IMR-90 (cell line): ENCODE measurements at regions not wholly inside any gene's neighbourhood (a gene's known extent, or its start where the extent isn't known, plus 50 kb on each side); places are given as distances from the start of the nearest gene placed in this dataset.

ENCODE experiments used
- ATAC-seq: fragments of 200-7000 bp; cut with Tn5 transposase; 2 replicates; pipeline ENCODE4 v1.9.1; 2020; ENCODE audit warnings: low read depth, mild to moderate bottlenecking, moderate library complexity
- BruUV-seq: library from RNA; stranded (reverse); fragments of 400-500 nt; replicated peaks from 2 replicates; lab custom pipeline; 2021; lab: Mats Ljungman, UMichigan
- CTCF ChIA-PET: fragments of 300-600 bp; formaldehyde crosslinking; extraction: SDS; loops from one replicate; lab custom pipeline; 2021; ENCODE audit warnings: antibody characterized with exemption; lab: Yijun Ruan, JAX
- POLR2A ChIA-PET: fragments of 300-600 bp; sonication (Branson Sonifier 250); formaldehyde crosslinking; loops from one replicate; lab custom pipeline; 2022; ENCODE audit warnings: antibody characterized with exemption; ENCODE audit not compliant: unreplicated experiment; lab: Charles Lee
- DNase-seq: peaks from one replicate; pipeline ENCODE4 v3.0.0; 2013
- H2AFZ ChIP-seq: replicated peaks from 2 replicates; pipeline ENCODE3; 2013; ENCODE audit warnings: low read length, mild to moderate bottlenecking; ENCODE audit not compliant: poor library complexity
- H2AK5ac ChIP-seq: 2 replicates; pipeline ENCODE4 v1.6.1; 2013; ENCODE audit warnings: low read depth, low read length, inconsistent platforms
- H2AK9ac ChIP-seq: replicated peaks from 2 replicates; pipeline ENCODE3; 2013; ENCODE audit warnings: mild to moderate bottlenecking, low read depth, low read length, moderate library complexity; ENCODE audit not compliant: poor library complexity
- H2BK120ac ChIP-seq: 2 replicates; pipeline ENCODE4 v1.6.1; 2013; ENCODE audit warnings: low read depth, low read length, inconsistent platforms
- H2BK15ac ChIP-seq: 3 replicates; pipeline ENCODE4 v1.6.1; 2013; ENCODE audit warnings: low read depth, low read length, inconsistent platforms
- H2BK20ac ChIP-seq: 2 replicates; pipeline ENCODE4 v1.6.1; 2013; ENCODE audit warnings: low read depth, mild to moderate bottlenecking, inconsistent platforms, low read length, moderate library complexity
- H2BK5ac ChIP-seq: 2 replicates; pipeline ENCODE4 v1.6.1; 2013; ENCODE audit warnings: mild to moderate bottlenecking, low read depth, low read length, inconsistent platforms; ENCODE audit not compliant: poor library complexity, severe bottlenecking
- H3K14ac ChIP-seq: replicated peaks from 2 replicates; pipeline ENCODE4 v1.6.1; 2013; ENCODE audit warnings: low read depth, low read length, inconsistent platforms
- H3K18ac ChIP-seq: 2 replicates; pipeline ENCODE4 v1.6.1; 2013; ENCODE audit warnings: low read depth, low read length, control low read depth
- H3K23ac ChIP-seq: 2 replicates; pipeline ENCODE4 v1.6.1; 2013; ENCODE audit warnings: low read depth, low read length, inconsistent platforms
- H3K27ac ChIP-seq: 2 replicates; pipeline ENCODE4 v1.5.1; 2013; ENCODE audit warnings: mild to moderate bottlenecking, control low read depth, low read length; ENCODE audit not compliant: insufficient read depth
- H3K27me3 ChIP-seq: 2 replicates; pipeline ENCODE4 v1.6.1; 2013; ENCODE audit warnings: low read length; ENCODE audit not compliant: control insufficient read depth, insufficient read depth
- H3K36me3 ChIP-seq: 2 replicates; pipeline ENCODE4 v1.6.1; 2013; ENCODE audit warnings: low read length, mixed read lengths; ENCODE audit not compliant: control insufficient read depth, insufficient read depth
- H3K4ac ChIP-seq: 2 replicates; pipeline ENCODE4 v1.6.1; 2013; ENCODE audit warnings: low read depth, low read length, inconsistent platforms
- H3K4me1 ChIP-seq: 2 replicates; pipeline ENCODE4 v1.6.1; 2013; ENCODE audit warnings: low read length, mixed read lengths; ENCODE audit not compliant: control insufficient read depth, insufficient read depth
- H3K4me2 ChIP-seq: 2 replicates; pipeline ENCODE4 v1.6.1; 2013; ENCODE audit warnings: low read depth, mild to moderate bottlenecking, control low read depth, low read length, moderate library complexity
- H3K4me3 ChIP-seq: 2 replicates; pipeline ENCODE4 v1.5.1; 2013; ENCODE audit warnings: low read depth, mild to moderate bottlenecking, control low read depth, low read length, moderate library complexity; ENCODE audit not compliant: insufficient read depth
- H3K56ac ChIP-seq: 2 replicates; pipeline ENCODE4 v1.6.1; 2013; ENCODE audit warnings: low read length, inconsistent platforms; ENCODE audit not compliant: insufficient read depth; ENCODE audit errors: extremely low read depth
- H3K79me1 ChIP-seq, 2 experiments: 2 replicates each; pipeline ENCODE4 v1.6.1; 2013; ENCODE audit warnings: low read length in 2 of 2, inconsistent platforms in 1 of 2, low read depth in 1 of 2
- H3K9ac ChIP-seq: 2 replicates; pipeline ENCODE4 v1.6.1; 2013; ENCODE audit warnings: low read depth, low read length, control low read depth
- H3K9me1 ChIP-seq: 2 replicates; pipeline ENCODE4 v1.6.1; 2013; ENCODE audit warnings: low read length, inconsistent platforms; ENCODE audit not compliant: insufficient read depth
- H3K9me3 ChIP-seq: 2 replicates; pipeline ENCODE4 v1.6.1; 2013; ENCODE audit warnings: low read length; ENCODE audit not compliant: control insufficient read depth, insufficient read depth
- H4K20me1 ChIP-seq: 2 replicates; pipeline ENCODE4 v1.6.1; 2013; ENCODE audit warnings: low read length, inconsistent platforms; ENCODE audit not compliant: insufficient read depth
- H4K5ac ChIP-seq: 2 replicates; pipeline ENCODE4 v1.6.1; 2013; ENCODE audit warnings: mild to moderate bottlenecking, low read depth, low read length, control low read depth
- H4K8ac ChIP-seq, 2 experiments: 2 replicates each; pipeline ENCODE4 v1.6.1; 2013; ENCODE audit warnings: low read depth in 2 of 2, low read length in 2 of 2, control low read depth in 1 of 2, inconsistent platforms in 1 of 2
- H4K91ac ChIP-seq: 2 replicates; pipeline ENCODE4 v1.6.1; 2013; ENCODE audit warnings: low read depth, low read length, inconsistent platforms; ENCODE audit not compliant: insufficient read depth
- BHLHE40 ChIP-seq: fragments of 150-350 bp; IDR thresholded peaks from 2 replicates; pipeline ENCODE4 v1.6.1; 2016; ENCODE audit warnings: mild to moderate bottlenecking, low read depth, low read length
- CEBPB ChIP-seq: IDR thresholded peaks from 2 replicates; pipeline ENCODE4 v1.6.1; 2012; ENCODE audit warnings: low read depth, low read length, improper control_type of control experiment
- CHD1 ChIP-seq: IDR thresholded peaks from 2 replicates; pipeline ENCODE4 v1.6.1; 2012; ENCODE audit warnings: low read depth, low read length, improper control_type of control experiment
- CTCF ChIP-seq: conservative IDR thresholded peaks from 2 replicates; pipeline ENCODE4 v1.5.1; 2012; ENCODE audit warnings: mild to moderate bottlenecking, low read depth, low read length, improper control_type of control experiment
- ELK1 ChIP-seq: fragments of 150-350 bp; IDR thresholded peaks from 2 replicates; pipeline ENCODE4 v1.6.1; 2016; ENCODE audit warnings: low read depth, mild to moderate bottlenecking, low read length, moderate library complexity, borderline replicate concordance
- FOS ChIP-seq: fragments of 150-350 bp; IDR thresholded peaks from 2 replicates; pipeline ENCODE4 v1.6.1; 2016; ENCODE audit warnings: low read depth, low read length
- MAFK ChIP-seq: IDR thresholded peaks from 2 replicates; pipeline ENCODE4 v1.6.1; 2012; ENCODE audit warnings: low read depth, low read length, improper control_type of control experiment
- MAZ ChIP-seq: IDR thresholded peaks from 2 replicates; pipeline ENCODE4 v1.6.1; 2012; ENCODE audit warnings: low read depth, mild to moderate bottlenecking, low read length, improper control_type of control experiment, moderate library complexity, borderline replicate concordance
- MXI1 ChIP-seq: IDR thresholded peaks from 2 replicates; pipeline ENCODE4 v1.6.1; 2012; ENCODE audit warnings: low read depth, mild to moderate bottlenecking, low read length, moderate library complexity, borderline replicate concordance
- NFE2L2 ChIP-seq: fragments of 150-350 bp; IDR thresholded peaks from 2 replicates; pipeline ENCODE4 v1.6.1; 2016; ENCODE audit warnings: low read depth, mild to moderate bottlenecking, low read length
- POLR2A ChIP-seq: IDR thresholded peaks from 2 replicates; pipeline ENCODE4 v1.6.1; 2012; ENCODE audit warnings: mild to moderate bottlenecking, low read depth, low read length
- RAD21 ChIP-seq: IDR thresholded peaks from 2 replicates; pipeline ENCODE4 v1.6.1; 2012; ENCODE audit warnings: low read length, improper control_type of control experiment
- RCOR1 ChIP-seq: IDR thresholded peaks from 2 replicates; pipeline ENCODE4 v1.6.1; 2012; ENCODE audit warnings: mild to moderate bottlenecking, low read length, improper control_type of control experiment; ENCODE audit not compliant: insufficient replicate concordance
- RFX5 ChIP-seq: IDR thresholded peaks from 2 replicates; pipeline ENCODE4 v1.8.0; 2012; ENCODE audit warnings: low read depth, mild to moderate bottlenecking, low read length, moderate library complexity
- SMC3 ChIP-seq: fragments of 150-350 bp; IDR thresholded peaks from 2 replicates; pipeline ENCODE4 v1.6.1; 2016; ENCODE audit warnings: low read depth, mild to moderate bottlenecking, antibody characterized with exemption, low read length, moderate library complexity
- USF2 ChIP-seq: fragments of 150-350 bp; IDR thresholded peaks from 2 replicates; pipeline ENCODE4 v1.6.1; 2017; ENCODE audit warnings: mild to moderate bottlenecking, antibody characterized with exemption, low read length, low read depth
- WGBS, 2 experiments: methylation state at CpG; one replicate each; pipeline versions ENCODE4 v1.1.5 to v1.1.7; 2013; ENCODE audit warnings: missing lambda C conversion rate in 2 of 2; ENCODE audit not compliant: insufficient read length in 1 of 2; ENCODE audit errors: extremely low coverage in 2 of 2; 5-methylcytosine and 5-hydroxymethylcytosine counted together
- dilution Hi-C: fragments of 300-500 bp; cut with HindIII; formaldehyde crosslinking; loops from one replicate; pipeline ENCODE4 v1.14.3; 2018; ENCODE audit warnings: low sequenced_read_pairs; ENCODE audit not compliant: unreplicated experiment
- in situ Hi-C: fragments of 300-500 bp; cut with MboI; formaldehyde crosslinking; loops from 3 replicates; pipeline ENCODE4 v1.14.3; 2019; ENCODE audit warnings: low sequenced_read_pairs, inconsistent platforms, mixed read lengths
- intact Hi-C: fragments of 100-400 bp; cut with micrococcal nuclease; formaldehyde crosslinking; loops from 2 replicates; pipeline ENCODE4 v1.10.0; 2022

- H3K9me1 ChIP-seq = no peaks in the 10 kb centered on the region
- ATAC-seq (no peak), DNase-seq (no peak)
- CTCF ChIA-PET = no interaction called here
- no peak overlapping the region for H2AK9ac ChIP-seq
- in situ Hi-C loops (no loop called here), intact Hi-C loops (no loop called here), dilution Hi-C loops (no loop called here)
- H3K4me2 ChIP-seq = no peak overlapping the region
- no peak overlapping the region for H3K9ac ChIP-seq
- H2BK15ac ChIP-seq = no peak overlapping the region
- H3K9me3 ChIP-seq = no peaks in the 10 kb centered on the region
- no peak overlapping the region for H3K4ac ChIP-seq
- H3K27ac ChIP-seq = no peak overlapping the region
- H3K36me3 ChIP-seq = no peaks in the 10 kb centered on the region
- no TSS peak for BruUV-seq
- no peak overlapping the region for H3K4me3 ChIP-seq
- POLR2A ChIA-PET = no interaction called here
- H2AFZ ChIP-seq = no peak overlapping the region
- no peak overlapping the region for H2BK120ac ChIP-seq
- H4K8ac ChIP-seq = no peak overlapping the region
- TF ChIP-seq ELK1 = no peak
- TF ChIP-seq MXI1 = no peak
- TF ChIP-seq USF2 = no peak
- no peak for TF ChIP-seq MAZ
- TF ChIP-seq CHD1 = no peak
- no peak for TF ChIP-seq RCOR1
- TF ChIP-seq BHLHE40 = no peak
- no peak for TF ChIP-seq POLR2A
- no peak for TF ChIP-seq CTCF
- no peak for TF ChIP-seq NFE2L2
- no peak for TF ChIP-seq RFX5
- no peak for TF ChIP-seq CEBPB
- TF ChIP-seq FOS = no peak
- TF ChIP-seq MAFK = no peak
- TF ChIP-seq RAD21 = no peak
- no peak for TF ChIP-seq SMC3
- no peak overlapping the region for H3K18ac ChIP-seq
- H4K5ac ChIP-seq = no peak overlapping the region
- H3K4me1 ChIP-seq = no peaks in the 10 kb centered on the region
- no peak overlapping the region for H3K23ac ChIP-seq
- no peak overlapping the region for H2BK20ac ChIP-seq
- no peak overlapping the region for H2BK5ac ChIP-seq
- no peak overlapping the region for H4K91ac ChIP-seq
- H2AK5ac ChIP-seq = no peak overlapping the region
- H3K56ac ChIP-seq = no peak overlapping the region
- no CpG with 5 or more reads among the region's 2 CpGs for WGBS, 2 experiments
- peaks cover 10% of the 10 kb centered on the region for H3K27me3 ChIP-seq
- H3K14ac ChIP-seq = no peak overlapping the region
- no peaks in the 10 kb centered on the region for H4K20me1 ChIP-seq
- H3K79me1 ChIP-seq = no peaks in the 10 kb centered on the region
Measured at GRCh38 chr2:175817221-175817620, 184.8 kb downstream of the LNPK start.
